Parathyroid adenoma (tissue), 2 donors: ENCODE measurements at regions not wholly inside any gene's neighbourhood (a gene's known extent, or its start where the extent isn't known, plus 50 kb on each side); places are given as distances from the start of the nearest gene placed in this dataset.

Source experiments
- H2AFZ ChIP-seq: fragments of 300-600 bp; sonication (generic); one replicate; pipeline ENCODE4 v1.7.0; 2017; ENCODE audit warnings: antibody characterized with exemption, mild to moderate bottlenecking
- H3K27ac ChIP-seq: fragments of 300-600 bp; sonication (generic); one replicate; pipeline ENCODE4 v1.7.0; 2017
- H3K27me3 ChIP-seq: fragments of 300-600 bp; sonication (generic); one replicate; pipeline ENCODE4 v1.7.0; 2017; ENCODE audit warnings: low read length; ENCODE audit not compliant: control insufficient read depth, insufficient read depth
- H3K36me3 ChIP-seq: fragments of 300-600 bp; sonication (generic); one replicate; pipeline ENCODE4 v1.7.0; 2017; ENCODE audit warnings: low read length; ENCODE audit not compliant: control insufficient read depth, insufficient read depth
- H3K4me1 ChIP-seq: fragments of 300-600 bp; sonication (generic); one replicate; pipeline ENCODE4 v1.7.0; 2017; ENCODE audit warnings: control low read depth
- H3K4me2 ChIP-seq: fragments of 300-600 bp; sonication (generic); one replicate; pipeline ENCODE4 v1.7.0; 2017; ENCODE audit warnings: low read length
- H3K4me3 ChIP-seq: fragments of 300-600 bp; sonication (generic); one replicate; pipeline ENCODE4 v1.7.0; 2017; ENCODE audit warnings: low read depth, low read length
- H3K79me2 ChIP-seq: fragments of 300-600 bp; sonication (generic); one replicate; pipeline ENCODE4 v1.7.0; 2017; ENCODE audit warnings: control low read depth
- H3K9ac ChIP-seq: fragments of 300-600 bp; sonication (generic); one replicate; pipeline ENCODE4 v1.7.0; 2017; ENCODE audit warnings: mild to moderate bottlenecking
- H3K9me3 ChIP-seq: fragments of 300-600 bp; sonication (generic); one replicate; pipeline ENCODE4 v1.7.0; 2017; ENCODE audit warnings: low read length; ENCODE audit not compliant: control insufficient read depth
- CTCF ChIP-seq: fragments of 300-600 bp; sonication (generic); IDR thresholded peaks from one replicate; pipeline ENCODE4 v1.7.0; 2017; ENCODE audit warnings: antibody characterized with exemption, mild to moderate bottlenecking
- donor health status: primary hyperparathyroidism.

DNA sequence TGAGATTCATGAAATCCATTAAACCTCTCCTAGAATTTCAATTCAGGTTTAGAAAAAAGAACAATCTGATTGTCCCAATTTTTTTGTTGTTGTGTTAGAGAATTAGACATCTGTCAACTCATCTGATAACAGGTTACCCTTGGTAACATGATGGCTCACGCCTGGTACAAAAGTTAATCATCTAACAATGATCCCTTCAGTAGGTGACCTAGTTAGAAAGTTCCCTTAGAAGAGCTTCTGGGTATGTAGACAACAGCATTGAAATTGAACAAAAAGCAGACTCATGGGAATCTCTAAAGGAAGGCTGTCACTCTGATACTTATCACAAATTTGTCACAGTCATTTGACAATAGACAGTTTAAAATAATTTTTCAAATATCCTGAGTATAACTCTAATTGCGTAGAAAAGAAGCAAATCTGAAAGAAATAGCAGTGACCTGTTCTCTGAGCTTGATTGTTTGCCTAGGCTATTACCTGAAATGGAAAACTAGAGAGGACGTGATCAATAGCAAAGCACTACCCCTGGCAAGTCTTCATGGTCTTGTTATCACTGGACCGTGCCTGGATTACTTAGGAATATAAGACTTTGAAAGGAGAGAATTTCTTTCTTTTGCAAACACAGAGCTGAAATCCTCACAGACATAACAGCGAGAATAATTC, 880.4 kb upstream of the AGA start:
- no peak for TF ChIP-seq CTCF
- Histone ChIP-seq H3K9ac (no peak overlapping the region), H3K9me3 (no peaks in the 10 kb centered on the region), H3K36me3 (no peaks in the 10 kb centered on the region), H3K4me2 (no peak overlapping the region), H3K27me3 (no peaks in the 10 kb centered on the region), H2AFZ (no peak overlapping the region), H3K79me2 (no peaks in the 10 kb centered on the region), H3K4me1 (no peaks in the 10 kb centered on the region), H3K27ac (no peak overlapping the region), H3K4me3 (no peak overlapping the region)

GRCh38 chr4:178329226-178329872, 887.1 kb upstream of the AGA start:
- Histone ChIP-seq H3K4me3 (no peak overlapping the region), H2AFZ (no peak overlapping the region), H3K9ac (no peak overlapping the region), H3K4me1 (no peaks in the 10 kb centered on the region), H3K27ac (no peak overlapping the region), H3K79me2 (no peaks in the 10 kb centered on the region), H3K9me3 (no peaks in the 10 kb centered on the region), H3K36me3 (no peaks in the 10 kb centered on the region), H3K4me2 (no peak overlapping the region), H3K27me3 (no peaks in the 10 kb centered on the region)
- no peak for TF ChIP-seq CTCF

- Histone ChIP-seq H3K36me3 (no peaks in the 10 kb centered on the region), H3K4me1 (no peaks in the 10 kb centered on the region), H3K4me2 (no peak overlapping the region), H3K79me2 (no peaks in the 10 kb centered on the region), H3K9ac (no peak overlapping the region), H3K27me3 (no peaks in the 10 kb centered on the region), H3K9me3 (no peaks in the 10 kb centered on the region), H3K27ac (no peak overlapping the region), H3K4me3 (no peak overlapping the region), H2AFZ (no peak overlapping the region)
- TF ChIP-seq CTCF = no peak
These were observed 891.1 kb upstream of the AGA start for GRCh38 chr4:178333355-178333754.

DNA sequence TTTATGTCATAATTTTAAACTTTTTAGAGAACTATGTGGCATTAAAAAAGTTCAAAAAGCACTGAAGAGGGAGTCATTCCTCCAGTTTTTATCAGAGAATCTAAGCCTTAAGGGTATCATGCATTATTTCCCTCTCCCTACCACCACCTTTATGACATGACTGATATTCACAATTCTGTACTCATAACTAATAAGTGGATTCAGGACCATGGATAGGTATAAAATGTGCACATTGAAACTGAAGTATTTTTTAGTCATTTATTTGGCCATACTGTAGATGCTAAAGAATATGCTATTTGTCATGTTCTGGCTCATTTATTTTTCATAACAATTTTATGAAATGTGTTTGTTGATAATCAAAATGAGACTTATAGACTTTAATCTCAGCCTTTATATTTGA, 897.5 kb upstream of the AGA start:
- no peak for TF ChIP-seq CTCF
- Histone ChIP-seq H2AFZ (no peak overlapping the region), H3K36me3 (no peaks in the 10 kb centered on the region)

GRCh38 chr4:178340468-178340867, 898.2 kb upstream of the AGA start:
- Histone ChIP-seq H3K4me2 (no peak overlapping the region), H3K79me2 (no peaks in the 10 kb centered on the region), H2AFZ (no peak overlapping the region), H3K9me3 (no peaks in the 10 kb centered on the region), H3K4me1 (no peaks in the 10 kb centered on the region), H3K4me3 (no peak overlapping the region), H3K27me3 (no peaks in the 10 kb centered on the region), H3K9ac (no peak overlapping the region), H3K27ac (no peak overlapping the region), H3K36me3 (no peaks in the 10 kb centered on the region)
- TF ChIP-seq CTCF = no peak

More for the DNA sequence above, 897.5 kb upstream of the AGA start:
- H3K79me2 ChIP-seq = no peaks in the 10 kb centered on the region
- no peak overlapping the region for H3K4me3 ChIP-seq
- no peak overlapping the region for H3K4me2 ChIP-seq
- H3K27me3 ChIP-seq = no peaks in the 10 kb centered on the region
- H3K27ac ChIP-seq = no peak overlapping the region
- no peak overlapping the region for H3K9ac ChIP-seq
- no peaks in the 10 kb centered on the region for H3K4me1 ChIP-seq
- H3K9me3 ChIP-seq = no peaks in the 10 kb centered on the region
